HG02610 (cell line): ENCODE measurements at regions not wholly inside any gene's neighbourhood (a gene's known extent, or its start where the extent isn't known, plus 50 kb on each side); places are given as distances from the start of the nearest gene placed in this dataset.

Source experiments
- ATAC-seq: cut with Tn5 transposase; IDR thresholded peaks from one replicate; pipeline ENCODE4 v1.9.1; 2021; ENCODE audit warnings: mild to moderate bottlenecking, moderate library complexity; ENCODE audit not compliant: unreplicated experiment

GRCh38 chr4:134024251-134024650 lies 177.3 kb downstream of the PABPC4L start:
- ATAC-seq = no peak

DNA sequence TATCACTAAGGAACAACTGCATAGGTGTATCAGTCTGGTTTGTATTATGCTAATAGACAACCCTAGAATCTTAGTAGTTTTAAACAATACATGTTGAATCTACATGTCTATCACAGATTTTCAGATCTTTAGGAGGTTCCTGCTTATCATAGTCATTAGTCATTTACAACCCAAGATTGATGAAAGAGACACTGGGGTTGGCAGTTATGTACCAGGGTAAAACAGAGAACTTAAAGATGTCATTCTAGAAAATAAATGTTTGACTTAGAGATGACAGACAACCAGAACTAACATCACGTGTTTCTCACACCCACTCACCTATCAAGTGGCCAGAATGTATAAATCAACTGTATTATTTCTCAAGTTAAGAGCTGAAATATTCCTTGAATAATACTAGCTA lies 181.9 kb downstream of the PABPC4L start:
- no peak for ATAC-seq

GRCh38 chr4:134018846-134019245 lies 182.7 kb downstream of the PABPC4L start:
- no peak for ATAC-seq

DNA sequence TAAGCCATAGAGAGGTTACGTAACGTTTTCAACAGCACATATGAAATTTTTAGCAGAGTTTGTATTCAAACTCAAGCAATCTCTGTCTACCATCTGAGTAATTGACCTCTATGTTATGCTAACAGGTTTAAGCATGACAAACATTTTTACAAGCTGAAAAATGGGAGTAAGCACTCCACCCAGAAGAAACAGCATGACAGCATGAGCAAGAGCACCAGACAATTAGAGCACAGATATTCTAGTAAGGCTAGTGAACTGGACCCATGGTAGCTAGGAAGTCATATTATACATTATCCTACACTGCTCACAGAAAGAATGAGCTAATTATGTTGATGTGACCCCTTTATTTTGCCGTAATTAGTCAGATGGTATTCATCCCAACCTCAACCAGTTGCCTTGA lies 200.5 kb downstream of the PABPC4L start:
- ATAC-seq = no peak

DNA sequence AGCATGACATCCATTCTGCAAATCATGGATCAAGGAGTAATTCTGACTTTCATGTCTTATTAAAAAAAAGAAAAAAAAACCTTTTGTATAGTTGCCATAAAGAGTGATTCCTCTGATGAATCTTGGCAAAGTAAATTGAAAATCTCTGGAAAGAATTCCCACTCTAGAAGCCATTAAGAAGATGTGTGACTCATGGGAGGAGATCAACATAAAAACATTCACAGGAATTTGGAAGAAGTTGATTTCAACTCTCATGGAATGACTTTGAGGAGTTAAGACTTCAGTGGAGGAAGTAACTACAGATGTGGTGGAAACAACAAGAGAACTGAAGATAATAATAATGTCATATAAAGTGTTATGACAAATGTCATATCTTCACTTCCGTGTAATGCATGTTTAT lies 204.2 kb downstream of the PABPC4L start:
- ATAC-seq = no peak

DNA sequence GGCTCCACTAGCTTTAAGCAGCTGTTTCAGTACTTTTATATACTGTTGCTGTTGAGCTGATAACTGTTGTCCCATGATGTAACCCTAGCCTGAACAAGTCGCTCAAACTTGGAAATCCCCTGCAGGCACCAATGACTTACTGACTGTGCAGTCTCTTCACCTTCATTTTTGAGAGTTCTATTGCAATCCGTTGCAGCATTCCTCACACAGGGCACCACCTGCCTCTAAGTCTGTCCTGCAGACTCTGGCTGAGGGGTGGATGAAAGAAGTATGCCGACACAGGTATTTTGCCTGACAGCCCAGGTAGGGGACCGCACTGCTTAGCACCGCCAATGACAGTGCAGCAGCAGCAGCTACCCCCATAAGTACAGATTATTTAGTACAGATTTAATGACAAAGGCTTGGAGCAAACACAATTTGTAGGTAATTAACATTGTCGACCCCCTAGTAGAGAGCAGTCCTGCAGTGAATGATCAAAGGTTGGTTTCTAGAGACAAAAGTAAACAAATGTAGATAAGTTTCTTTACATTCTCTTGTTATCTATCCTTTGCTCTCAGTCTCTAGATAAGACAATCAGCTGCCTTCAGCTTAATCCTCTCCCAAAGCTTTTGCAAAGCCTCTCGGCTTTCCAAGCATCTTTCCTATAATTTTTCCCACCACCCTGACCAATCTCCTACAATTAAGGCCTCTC lies 205.0 kb downstream of the PABPC4L start:
- ATAC-seq = no peak

- ATAC-seq = no peak
Observed at GRCh38 chr4:133995243-133995960, 206.2 kb downstream of the PABPC4L start.

GRCh38 chr4:133982533-133983224 lies 218.9 kb downstream of the PABPC4L start:
- no peak for ATAC-seq

GRCh38 chr4:133981327-133981726 lies 220.3 kb downstream of the PABPC4L start:
- ATAC-seq = no peak

DNA sequence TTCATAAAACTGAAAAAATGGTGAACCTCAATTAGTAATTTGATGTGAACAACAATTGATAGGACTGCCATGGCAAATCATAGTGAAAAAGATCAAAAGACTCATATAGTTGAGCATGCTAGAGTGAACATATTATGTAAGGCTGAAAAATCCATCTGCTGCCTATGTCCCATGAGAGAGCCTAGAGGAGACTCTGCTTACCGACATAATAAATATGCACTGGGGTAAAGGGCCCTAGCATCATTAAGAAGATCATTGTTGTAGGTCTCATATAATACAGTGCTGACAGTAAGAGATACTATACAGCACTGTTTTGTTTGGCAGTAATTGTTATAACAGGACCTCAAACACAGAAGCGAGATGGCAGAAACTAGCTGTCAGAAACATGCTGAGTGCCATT lies 229.0 kb downstream of the PABPC4L start:
- no peak for ATAC-seq

DNA sequence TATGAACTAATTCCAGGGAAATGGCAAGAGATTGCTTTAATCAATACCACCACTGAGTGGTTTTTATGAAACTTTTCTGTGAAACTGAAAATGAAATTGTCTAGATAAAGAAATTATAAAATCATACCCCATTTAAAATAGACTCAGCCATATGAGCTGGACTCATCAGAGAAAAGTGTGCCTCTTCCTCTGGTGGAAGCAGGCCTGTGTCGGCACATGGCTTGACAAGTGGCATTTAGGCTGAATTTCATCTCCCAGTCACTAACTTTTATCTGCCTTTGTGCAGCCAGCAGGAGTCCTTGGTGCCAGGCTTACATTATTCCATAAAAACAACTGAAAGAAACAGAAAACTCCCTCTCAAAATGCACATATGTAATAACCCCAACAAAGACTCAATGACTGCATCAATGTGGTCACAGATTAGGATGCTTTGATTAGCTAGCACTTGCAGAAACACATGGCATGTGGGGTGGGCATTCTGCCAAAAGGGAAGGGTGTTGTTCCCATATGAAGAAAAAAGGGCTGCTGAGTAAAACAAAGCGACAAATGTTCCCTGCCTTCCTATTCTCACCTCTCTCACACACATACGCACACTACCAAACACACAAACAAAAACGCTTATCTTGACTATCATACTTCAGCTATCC lies 232.3 kb downstream of the PABPC4L start:
- no peak for ATAC-seq

- ATAC-seq = no peak
Observed at GRCh38 chr4:133968174-133968573, 233.4 kb downstream of the PABPC4L start.

DNA sequence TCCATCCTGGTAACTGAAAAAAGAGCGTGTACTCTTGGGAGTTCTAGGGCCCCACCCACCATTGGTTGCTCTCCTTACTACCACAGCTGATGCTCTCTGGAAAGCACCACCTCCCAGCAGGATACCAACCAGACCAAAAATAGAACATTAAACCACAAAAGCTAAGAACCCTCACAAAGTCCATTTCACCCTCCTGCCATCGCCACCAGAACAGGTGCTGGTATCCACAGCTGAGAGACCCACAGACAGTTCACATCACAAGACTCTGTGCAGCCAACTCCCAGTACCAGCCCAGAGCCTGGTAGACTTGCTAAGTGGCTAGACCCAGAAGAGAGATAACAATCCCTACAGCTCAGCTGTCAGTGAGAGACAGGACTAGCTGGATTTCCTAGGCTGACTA lies 240.6 kb downstream of the PABPC4L start:
- no peak for ATAC-seq

DNA sequence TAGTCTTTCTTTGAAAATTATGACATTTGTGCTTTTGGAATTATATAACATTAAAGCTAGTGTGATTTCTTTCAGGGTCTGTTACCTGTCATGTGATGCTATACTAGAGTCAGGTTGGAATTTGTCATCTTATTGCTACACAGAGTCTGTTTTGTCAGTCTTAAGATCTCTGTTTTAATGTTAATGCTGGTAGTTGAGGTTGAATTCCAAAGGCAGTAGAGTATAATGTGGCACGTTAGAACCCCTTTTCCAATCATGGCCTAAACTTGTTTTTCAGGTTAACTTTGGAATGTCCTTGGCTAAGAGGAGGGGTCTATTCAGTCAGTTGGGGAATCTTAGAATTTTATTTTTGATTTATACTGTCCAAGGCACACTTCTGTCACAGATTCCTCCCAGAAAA lies 258.5 kb downstream of the PABPC4L start:
- ATAC-seq = no peak

DNA sequence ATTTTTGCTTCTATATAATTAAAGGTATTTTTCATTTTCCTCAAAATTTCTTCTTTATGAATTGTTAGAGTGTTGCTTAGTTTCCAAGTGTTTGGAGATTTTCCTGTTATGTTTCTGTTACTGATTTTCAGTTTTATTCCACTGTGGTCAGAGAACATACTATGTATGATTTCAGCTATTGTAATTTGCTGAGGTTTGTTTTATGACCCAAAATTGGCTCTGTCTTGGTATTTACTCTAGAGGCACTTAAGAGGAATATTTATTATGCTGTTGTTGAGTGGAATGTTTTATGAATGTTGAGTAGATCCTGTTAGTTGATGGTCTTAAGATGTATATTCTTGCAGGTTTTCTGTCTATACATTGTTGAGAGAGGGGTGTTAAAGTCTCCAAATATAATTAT lies 263.5 kb downstream of the PABPC4L start:
- no peak for ATAC-seq

DNA sequence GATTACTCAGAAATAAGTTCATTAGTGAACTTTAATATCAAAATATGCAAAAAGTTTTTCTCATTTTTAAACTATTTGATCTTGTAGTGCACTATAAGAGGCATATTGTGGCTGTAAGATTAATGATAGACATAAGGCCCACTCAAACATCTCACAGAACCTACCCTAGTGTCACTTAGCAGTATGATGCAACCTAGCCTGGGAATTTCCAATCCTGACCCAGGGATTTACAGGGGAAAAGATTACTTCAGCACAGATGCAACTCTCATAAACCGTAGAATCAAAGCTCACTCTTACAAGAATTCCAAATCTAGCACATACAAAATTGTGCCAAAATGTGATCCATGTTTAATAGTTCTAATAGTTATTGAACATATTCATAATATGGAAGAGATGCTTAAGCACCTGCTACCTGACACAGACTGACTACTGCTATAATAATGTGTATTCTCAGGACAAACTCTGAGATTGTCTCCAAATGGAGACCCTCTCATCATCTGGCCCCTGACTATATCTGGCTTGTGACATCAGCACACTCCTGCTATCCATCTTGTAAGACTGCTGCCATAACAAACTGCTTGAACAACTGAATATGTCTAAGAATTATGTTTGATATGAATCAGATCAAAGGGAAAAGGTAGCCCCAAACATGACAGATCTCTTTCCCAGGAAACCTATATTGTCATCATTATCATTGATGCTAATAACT lies 271.9 kb downstream of the PABPC4L start:
- no peak for ATAC-seq

- no peak for ATAC-seq
Observed at GRCh38 chr4:133921280-133922195, 280.1 kb downstream of the PABPC4L start.

GRCh38 chr4:133920236-133920635 lies 281.4 kb downstream of the PABPC4L start:
- no peak for ATAC-seq

DNA sequence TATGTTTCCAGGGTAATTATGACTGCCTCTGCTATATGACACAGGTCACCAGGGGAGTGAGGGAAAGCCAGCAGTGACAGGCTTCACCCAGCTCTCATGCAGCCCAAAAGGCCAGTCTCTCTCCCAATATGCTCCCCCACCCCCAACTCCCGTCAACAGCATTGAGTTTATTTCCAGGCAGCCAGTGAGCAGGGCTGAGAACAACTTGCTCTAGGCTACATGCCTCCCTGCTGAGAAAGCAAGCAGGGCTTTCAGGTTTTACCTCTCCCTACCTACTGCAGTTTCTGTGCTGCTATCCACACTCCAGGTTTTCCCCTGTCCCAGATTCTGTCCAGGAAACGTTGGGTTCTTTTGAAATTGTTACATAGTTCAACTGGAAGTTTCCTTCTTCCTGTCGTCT lies 291.4 kb downstream of the PABPC4L start:
- no peak for ATAC-seq

DNA sequence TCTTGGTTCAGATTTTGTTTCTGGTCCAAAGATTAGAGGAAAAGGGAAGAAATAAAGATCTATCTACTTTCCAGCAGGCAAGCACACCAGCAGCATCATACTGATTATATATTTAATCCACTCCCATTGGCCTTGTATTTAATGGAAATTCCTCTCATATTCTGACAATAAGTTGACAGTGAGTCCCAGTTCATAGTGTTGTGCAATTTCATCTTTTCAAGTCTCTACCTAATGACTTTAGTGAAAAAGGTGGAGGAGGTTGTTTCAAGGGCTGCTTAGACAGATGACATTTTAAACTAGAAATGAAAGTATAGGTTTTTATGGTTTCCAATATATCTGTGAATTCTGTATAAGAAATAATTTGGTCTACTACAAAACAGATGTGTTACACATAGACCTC lies 298.6 kb downstream of the PABPC4L start:
- ATAC-seq = no peak
